GM19035 (cell line): ENCODE measurements at regions not wholly inside any gene's neighbourhood (a gene's known extent, or its start where the extent isn't known, plus 50 kb on each side); places are given as distances from the start of the nearest gene placed in this dataset.

ENCODE experiments used
- ATAC-seq: cut with Tn5 transposase; IDR thresholded peaks from one replicate; pipeline ENCODE4 v1.9.1; 2021; ENCODE audit not compliant: unreplicated experiment

DNA sequence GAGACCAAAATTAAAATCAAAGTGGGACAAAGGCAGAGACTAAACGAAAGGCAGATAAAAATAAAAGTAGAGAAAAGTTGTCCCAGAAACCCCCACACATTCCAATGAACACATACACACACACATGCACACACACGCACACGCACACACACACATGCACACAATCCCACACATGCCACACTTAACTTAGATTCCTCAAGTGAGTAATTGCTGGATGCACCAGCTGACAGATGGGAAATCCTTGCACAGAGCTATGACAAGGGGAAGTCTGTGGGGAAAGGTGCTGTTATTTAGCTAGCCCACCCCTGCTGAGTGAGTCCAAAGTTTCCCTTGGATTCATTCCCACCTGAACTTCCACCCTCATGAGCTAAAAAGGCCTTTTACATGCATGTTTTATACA is 233.9 kb downstream of the RAB28 start:
- ATAC-seq: no peak

DNA sequence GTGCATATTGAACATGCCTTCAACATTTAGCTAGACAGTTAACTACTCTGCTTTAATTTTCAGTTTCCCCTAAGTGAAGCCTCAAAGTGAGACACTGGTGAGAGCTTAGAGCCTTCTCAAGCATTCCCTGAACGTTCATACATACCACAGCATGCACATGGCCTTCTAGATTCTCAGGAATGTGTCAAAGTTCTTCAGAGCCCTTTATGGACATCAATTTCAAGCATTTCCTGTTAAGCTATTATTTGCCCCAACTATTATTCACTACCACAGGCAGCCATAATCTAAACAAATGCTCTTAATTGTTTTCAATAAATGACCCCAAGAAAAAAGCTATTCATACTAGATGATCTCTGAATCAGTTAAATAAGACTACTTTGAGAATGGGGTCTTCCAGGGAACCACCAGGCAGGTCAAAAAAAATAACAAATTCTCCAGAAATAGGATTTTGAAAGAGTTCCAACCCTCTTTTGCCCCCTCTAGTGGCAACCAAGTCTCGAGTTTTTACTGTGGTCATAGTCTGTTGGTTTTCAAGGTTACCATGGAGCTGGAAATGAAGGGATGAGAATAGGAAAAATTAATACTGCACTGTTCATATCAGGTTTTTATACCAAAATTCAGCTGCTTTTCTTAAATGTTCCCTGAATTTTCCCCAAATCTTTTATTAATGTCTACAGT is 235.4 kb downstream of the RAB28 start:
- ATAC-seq: no peak

DNA sequence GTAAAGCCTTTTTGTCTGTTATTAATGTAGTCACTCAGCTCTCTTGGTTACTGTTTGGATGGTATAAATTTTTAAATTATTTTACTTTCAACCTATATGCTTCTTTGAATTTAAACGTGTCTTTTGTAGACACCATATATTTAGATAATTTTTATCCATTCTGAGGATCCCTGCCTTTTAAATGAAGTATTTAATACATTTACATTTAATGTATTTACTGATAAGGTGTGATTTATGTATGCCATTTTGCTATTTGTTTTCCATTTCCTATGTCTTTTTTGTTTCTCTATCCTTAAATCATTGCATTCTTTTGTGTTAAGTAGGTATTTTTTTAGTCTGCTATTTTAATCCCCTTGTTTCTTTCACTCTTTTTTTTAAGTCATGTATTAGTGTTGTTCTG is 238.0 kb downstream of the RAB28 start:
- ATAC-seq: no peak

DNA sequence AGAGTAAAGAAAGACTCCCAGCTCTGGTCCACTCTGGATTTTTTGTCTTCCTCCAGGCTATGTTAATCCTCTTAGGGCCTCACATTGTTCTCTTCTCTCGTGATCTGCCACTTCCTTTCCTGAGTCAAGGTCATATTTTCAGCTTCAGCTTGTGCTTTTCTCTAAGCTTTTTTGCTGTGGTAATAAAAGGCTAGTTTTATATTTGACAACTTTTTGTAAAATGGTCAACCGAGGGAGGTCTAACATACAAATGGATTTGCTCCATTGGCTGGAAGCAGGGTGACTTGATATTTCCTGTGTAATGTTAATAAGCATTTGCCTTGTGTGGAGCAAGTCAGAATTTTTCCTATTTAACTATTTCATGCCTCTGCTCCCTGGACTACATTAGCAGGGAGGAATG is 239.7 kb downstream of the RAB28 start:
- ATAC-seq: no peak

DNA sequence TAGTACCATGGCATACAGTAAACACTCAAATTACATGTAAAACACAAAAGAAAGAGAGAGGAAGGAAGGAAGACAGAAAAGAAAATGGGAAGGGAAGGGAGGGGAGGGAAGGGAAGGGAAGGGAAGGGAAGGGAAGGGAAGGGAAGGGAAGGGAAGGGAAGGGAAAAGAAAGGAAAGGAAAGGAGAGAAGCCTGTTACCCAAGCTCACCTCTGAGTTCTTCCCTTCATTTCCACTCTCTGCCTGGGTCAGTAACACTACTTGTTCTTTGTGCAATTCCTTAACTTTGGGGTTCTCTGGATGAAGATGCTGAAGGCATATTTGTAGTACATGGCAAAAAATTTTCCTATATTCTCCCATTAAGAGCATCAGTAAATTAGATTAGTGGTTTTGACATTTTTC is 241.0 kb downstream of the RAB28 start:
- no peak for ATAC-seq

DNA sequence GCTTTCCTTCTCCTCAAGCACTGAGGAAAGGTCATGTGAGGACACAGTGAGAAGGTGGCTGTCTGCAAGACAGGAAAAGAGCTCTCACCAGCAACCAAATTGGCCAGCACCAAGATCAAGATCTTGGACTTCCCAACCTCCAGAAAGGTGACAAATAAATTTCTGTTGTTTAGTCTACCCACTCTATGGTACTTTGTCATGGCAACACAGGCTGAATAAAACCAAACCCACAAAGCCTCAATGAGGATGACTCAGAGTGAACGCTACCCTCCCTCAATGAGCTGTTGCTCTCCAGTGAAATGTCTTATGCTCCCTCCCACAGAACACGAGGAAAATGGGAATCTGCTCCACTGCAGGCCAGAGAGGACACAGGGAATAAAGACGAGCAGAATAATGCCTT is 244.1 kb downstream of the RAB28 start:
- no peak for ATAC-seq

DNA sequence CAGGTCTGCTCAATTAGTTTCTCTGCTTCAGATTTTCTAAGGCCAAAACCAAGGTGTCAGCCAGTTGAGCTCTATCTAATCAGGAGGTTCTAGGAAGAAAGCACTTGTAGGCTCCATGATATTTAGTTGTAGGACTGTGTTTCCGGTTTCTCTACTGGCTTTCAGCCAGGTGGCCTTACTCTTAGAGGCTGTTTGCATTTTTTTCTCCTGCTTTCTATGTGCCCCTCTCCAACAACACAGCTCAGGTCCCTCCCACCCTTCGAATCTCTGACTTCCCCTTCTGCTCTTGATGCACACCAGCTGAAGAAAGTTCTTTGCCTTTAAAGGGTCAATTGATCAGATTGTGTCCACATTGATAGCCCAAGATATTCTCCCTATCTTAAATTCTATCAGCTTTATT is 245.2 kb downstream of the RAB28 start:
- no peak for ATAC-seq

DNA sequence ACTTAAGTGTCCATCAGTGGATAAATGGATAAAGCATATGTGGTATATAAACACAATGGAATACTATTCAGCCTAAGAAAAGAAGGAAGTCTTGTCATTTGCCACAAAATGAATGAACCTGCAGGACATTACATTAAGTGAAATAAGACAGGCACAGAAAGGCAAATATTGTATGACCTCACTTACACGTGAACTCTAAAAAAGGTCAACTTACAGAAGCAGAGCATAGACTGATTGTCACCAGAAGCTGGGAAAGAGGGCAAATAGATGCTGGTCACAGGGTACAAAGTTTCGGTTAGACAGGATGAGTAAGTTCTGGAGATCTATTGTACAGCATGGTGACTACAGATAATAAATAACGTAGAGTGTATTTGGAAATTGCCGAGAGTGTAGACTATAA is 247.7 kb downstream of the RAB28 start:
- no peak for ATAC-seq

DNA sequence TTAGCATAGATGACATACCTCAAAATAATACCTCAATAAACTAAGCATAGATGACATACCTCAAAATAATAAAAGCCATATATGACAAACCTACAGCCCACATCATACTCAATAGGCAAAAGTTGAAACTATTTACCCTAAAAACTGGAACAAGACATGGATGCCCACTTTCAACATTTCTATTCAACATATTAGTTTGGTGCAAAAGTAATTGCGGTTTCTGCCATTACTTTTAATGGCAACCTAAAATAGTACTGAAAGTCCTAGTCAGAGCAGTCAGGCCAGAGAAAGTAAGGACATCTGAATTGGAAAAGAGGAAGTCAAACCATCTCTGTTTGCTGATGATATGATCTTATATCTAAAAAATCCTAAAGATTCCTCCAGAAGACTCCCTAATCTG is 250.4 kb downstream of the RAB28 start:
- ATAC-seq: no peak

DNA sequence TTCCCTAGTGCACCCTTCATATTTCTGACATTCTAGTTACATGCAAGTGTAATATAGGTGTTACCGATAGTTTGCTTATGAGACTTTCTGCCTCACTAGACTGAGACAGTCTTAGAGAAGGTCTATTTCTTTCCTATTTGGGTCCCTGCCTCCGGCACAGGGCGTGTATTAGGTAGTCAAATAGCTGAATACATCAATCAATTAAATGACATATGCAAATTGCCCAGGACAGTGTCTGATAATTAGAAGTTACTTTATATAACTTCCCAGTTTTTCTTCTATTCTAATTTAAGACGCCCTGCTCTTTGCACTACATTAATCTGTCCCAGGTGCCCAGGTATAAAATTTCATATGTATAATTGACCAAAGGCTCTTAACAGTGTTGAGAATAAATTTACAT is 264.2 kb downstream of the RAB28 start:
- ATAC-seq: no peak

DNA sequence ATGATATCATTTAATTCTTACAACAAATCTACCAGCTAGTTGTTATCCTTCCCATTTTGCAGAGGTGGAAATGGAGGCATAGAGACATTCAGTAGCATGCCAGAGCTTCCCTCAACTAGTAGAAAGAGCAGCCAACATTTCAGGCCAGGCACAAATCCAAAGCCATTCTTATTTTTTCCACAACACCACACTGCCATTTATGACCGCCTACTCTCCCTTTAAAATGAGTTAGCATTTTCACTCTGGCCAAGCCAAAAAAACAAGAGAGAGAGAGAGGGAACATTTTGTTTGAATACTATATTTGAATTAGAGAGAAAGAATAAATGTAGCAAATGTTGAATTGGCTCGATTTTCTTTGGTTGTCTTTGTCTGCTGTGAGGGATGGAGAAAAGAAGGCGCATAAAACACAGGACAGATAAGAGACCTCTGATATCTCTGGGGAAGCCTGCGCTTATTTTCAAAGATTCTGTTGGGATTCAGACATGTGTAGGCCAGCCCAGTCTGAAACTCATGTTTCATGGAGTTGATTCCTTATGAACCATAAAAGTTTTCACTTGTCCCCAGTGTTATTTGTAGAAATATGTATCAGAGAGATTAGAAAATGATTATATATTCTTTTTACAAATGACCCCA is 265.7 kb downstream of the RAB28 start:
- no peak for ATAC-seq

DNA sequence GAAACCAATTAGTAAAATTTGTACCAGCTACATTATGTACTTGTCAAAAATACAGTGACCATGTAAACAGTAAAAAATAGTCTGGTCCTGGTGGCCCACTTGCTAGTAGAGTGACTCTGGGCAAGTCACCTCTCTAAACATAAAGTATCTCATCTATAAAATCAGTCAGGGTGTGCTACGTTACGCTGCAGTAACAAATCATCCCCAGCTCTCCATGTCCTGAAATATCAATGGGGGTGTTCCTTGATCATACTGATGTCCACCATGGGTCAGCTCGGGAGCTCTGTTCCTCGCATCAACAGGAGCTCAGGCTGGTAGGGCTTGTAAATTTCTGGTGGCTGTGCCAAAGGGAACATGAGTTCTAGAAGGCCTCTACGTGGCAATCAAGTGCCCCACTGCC is 268.6 kb downstream of the RAB28 start:
- ATAC-seq: no peak

DNA sequence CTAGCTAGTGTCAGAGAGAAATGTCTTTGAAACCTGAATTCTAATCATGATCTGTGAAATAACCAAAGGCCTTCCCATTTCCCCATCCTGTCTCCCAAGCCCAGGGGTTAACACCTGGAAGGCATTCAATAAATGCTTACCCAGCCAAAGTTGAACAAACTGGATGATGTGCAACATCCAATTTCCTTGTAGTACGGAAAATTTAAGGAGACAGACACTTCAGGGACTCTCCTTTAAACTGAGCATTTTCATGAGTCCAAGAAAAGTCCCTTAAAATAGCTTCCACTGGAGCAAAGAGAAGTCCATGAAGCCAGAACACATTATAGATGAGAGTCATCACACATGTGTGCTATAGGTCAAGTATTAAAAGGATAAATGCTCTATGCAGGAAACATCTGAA is 271.2 kb downstream of the RAB28 start:
- ATAC-seq: no peak

DNA sequence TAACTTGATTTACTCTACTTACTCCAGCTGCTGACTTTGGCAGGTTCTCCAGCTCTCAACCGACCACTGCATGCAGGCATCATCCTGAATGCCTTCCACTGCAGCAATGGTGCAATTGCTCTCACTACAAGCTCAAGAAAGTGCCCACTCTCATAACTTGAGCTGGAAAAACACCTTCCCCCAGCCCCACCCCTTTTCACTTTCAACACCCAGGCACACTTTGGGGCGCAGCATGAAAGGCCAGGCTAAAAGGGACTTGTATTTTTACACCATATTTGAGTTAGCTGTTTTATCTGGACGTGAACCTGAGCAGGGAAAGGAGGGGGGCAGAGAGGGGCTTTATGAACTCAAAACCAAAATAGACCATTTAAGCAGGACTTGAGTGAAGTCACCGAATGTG is 274.5 kb downstream of the RAB28 start:
- ATAC-seq: no peak

DNA sequence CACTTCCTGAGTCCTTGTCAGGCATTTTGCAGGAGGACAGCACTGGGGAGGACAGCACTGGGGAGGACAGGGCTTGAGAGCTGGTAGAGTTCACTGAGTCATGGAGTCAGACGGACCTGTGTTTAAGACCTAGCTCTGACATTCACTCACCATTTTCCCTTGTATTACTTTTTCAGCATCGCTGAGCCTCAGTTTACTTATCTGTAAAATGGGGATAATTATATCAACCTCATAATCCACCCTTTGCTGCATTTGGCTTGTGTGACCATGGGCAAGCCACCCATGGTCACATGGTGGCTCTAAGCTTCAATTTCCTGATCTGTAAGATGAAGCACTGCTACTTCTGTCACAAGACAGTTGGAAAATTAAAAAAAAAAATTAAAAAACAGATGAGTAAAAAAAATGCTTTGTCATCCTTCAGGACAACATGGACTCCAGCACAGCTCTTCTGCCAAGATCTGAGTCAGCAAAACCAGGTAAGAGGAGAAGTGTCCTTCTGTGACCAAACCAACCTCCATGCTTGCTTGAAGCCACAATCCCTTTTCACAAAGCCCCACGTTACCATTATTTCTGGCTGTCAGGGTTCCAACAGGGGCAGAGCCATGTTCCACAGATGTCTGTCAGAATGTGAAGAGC is 275.5 kb downstream of the RAB28 start:
- ATAC-seq: no peak

DNA sequence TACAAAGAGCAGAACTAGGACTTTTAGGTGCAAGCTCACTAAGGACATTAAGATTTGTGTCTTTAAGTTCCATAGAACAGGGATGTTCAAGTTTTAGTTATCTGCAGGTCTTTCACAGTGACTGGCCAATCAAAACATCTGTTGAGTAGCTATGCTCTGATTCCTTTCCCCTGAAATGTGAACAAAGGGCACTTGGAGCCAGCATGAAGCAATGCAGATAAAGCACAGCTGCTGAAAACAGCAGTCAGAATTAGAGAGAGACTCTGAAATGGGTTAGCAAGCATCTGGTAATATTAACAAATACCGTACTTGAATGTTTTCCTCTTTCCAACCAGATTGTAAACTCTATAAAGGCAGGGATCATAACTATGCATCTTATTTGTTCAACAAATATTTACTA is 276.9 kb downstream of the RAB28 start:
- no peak for ATAC-seq

DNA sequence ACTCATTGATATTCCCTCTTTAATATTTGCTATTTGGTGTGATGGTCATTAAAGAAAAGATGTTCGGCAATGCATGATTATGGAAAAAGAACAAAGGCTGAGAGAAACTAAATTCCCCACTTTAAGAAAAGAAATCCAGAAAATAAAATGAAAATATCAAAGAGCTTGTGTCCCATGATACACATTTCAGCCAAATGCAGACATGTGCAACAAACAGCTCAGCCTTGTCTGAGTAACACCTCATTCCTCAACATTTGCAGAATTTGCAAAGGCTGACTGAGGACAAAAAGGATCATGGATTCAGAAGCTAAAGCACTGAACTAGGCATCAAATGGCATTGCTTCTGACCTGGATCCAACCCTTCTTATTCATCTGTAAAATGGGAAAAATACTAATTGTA is 281.0 kb downstream of the RAB28 start:
- ATAC-seq: no peak

DNA sequence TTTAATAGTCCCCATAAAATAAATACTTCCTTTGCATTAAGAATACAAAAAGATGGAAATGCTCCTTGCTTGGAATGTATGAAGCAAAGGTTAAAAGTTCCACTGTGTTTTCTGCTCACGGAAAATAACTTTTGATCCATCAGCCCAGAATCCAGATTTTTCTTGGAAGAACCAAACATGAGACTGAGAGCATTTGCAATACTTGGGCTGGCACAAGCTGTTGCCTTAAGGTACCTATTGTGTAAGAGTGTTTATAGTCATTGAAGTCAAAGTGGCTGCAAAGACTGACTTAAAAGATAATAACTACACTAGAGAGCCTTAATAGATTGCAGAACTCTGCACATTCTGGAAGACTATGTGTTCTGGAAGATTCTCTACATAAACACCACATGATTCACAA is 281.4 kb downstream of the RAB28 start:
- ATAC-seq: no peak

DNA sequence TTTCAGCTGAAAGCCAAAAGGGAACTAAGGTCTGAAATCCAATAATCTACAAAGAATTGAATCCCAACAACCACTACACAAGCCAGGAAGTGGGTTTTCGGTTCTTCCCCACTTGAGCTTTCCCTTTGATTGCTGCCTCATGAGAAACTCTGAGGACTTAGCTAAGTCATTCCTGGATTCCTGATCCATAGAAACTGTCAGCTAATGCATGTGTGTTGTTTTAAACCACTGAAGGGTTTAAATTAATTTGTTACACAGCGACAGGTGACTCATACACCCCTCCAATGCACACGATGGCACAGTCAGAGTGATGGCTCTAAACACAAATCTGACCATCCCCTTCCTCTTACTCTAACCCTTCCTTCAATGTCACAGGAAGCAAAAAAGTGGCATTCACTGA is 282.9 kb downstream of the RAB28 start:
- no peak for ATAC-seq

DNA sequence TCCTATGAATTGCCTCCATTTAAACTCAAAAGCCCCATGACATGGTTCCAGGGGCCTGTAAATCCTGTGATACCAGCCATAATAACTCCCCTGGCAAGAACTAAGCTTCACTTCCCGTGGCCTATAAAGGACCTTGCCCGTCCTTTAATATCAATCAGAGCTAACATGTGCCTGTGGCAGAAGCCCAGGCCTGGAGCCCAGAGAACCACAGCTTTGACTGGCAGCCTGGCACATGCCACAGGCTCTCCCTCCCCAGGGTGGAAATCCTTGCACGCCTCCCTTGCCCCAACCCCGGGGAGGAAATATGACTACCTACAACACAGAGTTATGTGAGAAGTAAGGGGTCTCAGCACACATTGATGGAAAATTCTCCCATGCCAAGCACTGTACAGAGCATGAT is 287.4 kb downstream of the RAB28 start:
- no peak for ATAC-seq

DNA sequence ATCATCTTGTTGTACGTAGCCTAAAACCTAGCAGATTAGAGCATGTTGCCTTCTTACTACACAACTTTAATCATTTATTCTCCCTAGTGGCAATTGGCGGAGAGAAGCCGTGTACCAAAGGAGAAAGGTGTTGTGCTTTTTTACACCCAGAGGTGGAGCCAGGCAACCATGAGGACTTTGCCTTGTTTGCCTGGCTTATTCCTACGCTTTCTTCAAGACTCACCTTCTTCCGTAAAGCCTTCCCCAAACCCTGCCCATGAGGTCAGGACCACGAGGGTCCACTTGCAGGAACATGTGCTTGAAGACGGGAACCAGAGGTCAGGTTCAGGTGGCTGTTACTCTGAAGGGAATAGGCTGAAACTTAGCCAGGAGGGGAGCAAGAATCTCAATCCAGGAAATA is 290.5 kb downstream of the RAB28 start:
- no peak for ATAC-seq

DNA sequence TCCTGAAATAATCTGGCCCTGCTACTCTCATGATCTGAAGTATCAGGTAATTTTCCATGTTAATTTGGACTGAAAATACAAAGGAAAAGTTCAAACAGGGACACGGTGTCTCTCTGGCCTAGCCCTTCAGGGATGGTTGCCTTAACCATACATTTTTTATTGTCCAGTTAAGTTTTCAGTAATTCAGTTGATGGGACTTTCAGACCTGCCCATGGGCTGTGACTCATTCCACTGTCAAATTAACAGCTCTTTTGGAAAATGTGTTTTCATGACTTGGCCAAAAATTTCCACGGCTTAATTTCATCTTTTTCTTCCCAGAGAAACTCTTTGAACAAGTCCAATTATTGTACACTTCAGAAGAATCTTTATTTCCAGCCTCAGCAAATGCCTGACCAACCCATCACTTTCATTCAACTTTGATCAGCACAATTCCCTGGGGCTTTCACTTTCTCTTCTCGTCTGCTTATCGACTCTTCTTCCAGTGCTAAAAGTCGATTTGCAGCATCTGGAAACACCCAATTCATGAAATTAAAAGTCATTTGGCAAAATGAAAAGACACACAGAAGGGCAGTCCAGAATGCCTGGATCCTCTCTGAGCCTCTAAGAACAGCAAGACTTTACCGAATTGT is 293.9 kb downstream of the RAB28 start:
- ATAC-seq: no peak
